HG02973 (cell line): ENCODE measurements at regions not wholly inside any gene's neighbourhood (a gene's known extent, or its start where the extent isn't known, plus 50 kb on each side); places are given as distances from the start of the nearest gene placed in this dataset.
"Not testable (repeated sequence)": the region's sequence is repeated elsewhere in the genome, so short reads cannot be mapped to it uniquely, and the experiment has no call there.

ENCODE experiments used
- ATAC-seq: cut with Tn5 transposase; IDR thresholded peaks from one replicate; pipeline ENCODE4 v1.9.1; 2021; ENCODE audit warnings: moderate library complexity; ENCODE audit not compliant: unreplicated experiment

- not testable (repeated sequence) for ATAC-seq
Measured at GRCh38 chr1:91207691-91208090, 185.9 kb upstream of the ZNF644 start.

DNA sequence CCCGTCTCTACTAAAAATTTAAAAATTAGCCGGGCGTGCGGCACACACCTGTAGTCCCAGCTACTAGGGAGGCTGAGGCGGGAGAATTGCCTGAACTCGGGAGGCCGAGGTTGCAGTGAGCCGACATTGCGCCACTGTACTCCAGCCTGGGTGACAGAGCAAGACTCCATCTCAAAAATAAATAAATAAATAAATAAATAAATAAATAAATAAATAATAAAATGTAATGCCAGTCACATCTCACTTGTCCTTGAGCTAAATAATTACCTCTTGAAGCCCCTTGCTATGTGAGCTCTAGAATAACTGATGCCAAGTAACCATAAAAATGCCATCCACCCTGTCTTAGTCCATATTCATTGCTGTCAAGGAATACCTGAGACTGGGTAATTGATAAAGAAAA, 182.3 kb upstream of the ZNF644 start:
- not testable (repeated sequence) for ATAC-seq

GRCh38 chr1:91201694-91202093, 179.9 kb upstream of the ZNF644 start:
- no peak for ATAC-seq

DNA sequence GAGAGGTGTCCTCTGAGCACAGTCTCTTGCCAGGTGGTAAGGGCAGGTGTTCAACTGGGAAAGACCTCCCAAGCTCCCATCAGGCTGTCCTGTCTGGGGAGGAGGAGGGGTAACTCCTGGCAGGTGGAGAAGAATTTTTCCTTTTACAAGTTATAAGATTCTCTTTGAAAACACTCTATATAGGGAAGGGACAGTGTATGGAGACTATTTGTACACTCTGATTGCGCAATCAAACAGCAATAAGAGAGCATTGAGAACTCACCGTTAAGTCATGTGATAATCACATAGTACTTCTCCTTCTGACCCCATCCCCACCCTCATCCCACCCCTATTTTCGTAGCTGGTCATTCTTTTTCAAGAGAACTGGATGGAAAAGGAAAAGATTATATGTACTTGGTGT, 179.3 kb upstream of the ZNF644 start:
- no peak for ATAC-seq

GRCh38 chr1:91200675-91201074, 178.8 kb upstream of the ZNF644 start:
- no peak for ATAC-seq

- no peak for ATAC-seq
Measured at GRCh38 chr1:91199988-91200387, 178.2 kb upstream of the ZNF644 start.

- no peak for ATAC-seq
Measured at GRCh38 chr1:91190996-91191395, 169.2 kb upstream of the ZNF644 start.

GRCh38 chr1:91189096-91189495, 167.3 kb upstream of the ZNF644 start:
- ATAC-seq, result no peak

DNA sequence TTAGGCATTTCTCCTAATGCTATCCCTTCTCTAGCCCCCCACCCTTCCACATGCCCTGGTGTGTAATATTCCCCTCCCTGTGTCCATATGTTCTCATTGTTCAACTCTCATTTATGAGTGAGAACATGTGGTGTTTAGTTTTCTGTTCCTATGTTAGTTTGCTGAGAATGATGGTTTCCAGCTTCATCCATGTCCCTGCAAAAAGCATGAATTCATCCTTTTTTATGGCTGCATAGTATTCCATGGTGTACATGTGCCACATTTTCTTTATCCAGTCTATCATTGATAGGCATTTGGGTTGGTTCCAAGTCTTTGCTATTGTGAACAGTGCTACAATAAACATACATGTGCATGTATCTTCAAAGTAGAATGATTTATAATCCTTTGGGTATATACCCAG, 161.0 kb upstream of the ZNF644 start:
- ATAC-seq, result not testable (repeated sequence)

- no peak for ATAC-seq
Measured at GRCh38 chr1:91176250-91176649, 154.4 kb upstream of the ZNF644 start.

- ATAC-seq, result no peak
Measured at GRCh38 chr1:91174734-91175133, 152.9 kb upstream of the ZNF644 start.

DNA sequence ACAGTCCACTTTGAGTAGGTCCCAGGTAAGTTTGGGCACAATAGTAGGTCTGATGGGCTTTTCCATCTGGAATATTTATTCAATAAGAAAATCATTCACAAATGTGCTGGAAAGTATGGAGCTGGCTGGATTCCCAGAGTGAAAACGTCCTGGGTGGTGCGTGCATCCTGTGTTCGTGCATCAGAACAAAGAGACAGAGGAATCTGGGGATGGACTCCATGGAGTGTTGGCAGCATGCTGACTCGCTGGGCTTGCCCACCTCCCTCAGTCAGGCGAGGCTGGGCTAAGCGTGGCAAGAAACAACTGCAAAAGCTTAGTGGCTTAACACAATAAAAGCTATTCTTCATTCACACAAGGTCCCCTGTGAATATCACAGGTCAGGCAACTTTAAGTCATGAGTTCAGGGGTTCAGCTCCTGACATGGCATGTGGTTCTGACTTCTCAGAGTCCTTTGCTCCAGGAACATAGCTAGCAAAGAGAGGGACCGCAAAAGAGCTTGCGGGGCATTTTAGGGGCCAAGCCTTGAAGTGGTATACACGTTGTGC, 151.6 kb upstream of the ZNF644 start:
- ATAC-seq, result no peak

- ATAC-seq, result no peak
Measured at GRCh38 chr1:91172541-91172940, 150.7 kb upstream of the ZNF644 start.

- ATAC-seq, result no peak
Measured at GRCh38 chr1:91171898-91172297, 150.1 kb upstream of the ZNF644 start.

DNA sequence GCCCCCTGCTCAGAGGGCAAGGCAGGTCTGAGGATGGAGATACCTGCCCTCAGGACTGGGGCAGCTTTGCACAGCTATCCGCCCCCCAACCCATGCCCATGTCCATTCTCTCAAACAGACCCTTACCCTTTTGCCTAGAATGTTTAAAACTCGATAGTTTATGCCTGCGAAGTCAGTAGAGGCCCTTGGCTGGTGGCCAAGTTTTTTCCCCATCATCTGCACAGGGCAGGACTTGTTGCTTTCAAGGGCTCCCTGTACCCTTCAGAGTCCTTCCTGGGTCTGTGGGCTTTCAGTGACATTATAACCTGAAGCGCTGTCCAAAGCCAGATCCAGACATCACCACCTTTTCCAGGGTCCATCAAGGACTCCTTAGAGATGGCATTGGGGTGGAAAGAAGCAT, 148.7 kb upstream of the ZNF644 start:
- ATAC-seq, result no peak

GRCh38 chr1:91166106-91166712, 144.4 kb upstream of the ZNF644 start:
- no peak for ATAC-seq

- ATAC-seq, result peak; percentile 82
Measured at GRCh38 chr1:91165033-91165654, 143.3 kb upstream of the ZNF644 start.

GRCh38 chr1:91162613-91163012, 140.8 kb upstream of the ZNF644 start:
- ATAC-seq, result no peak

DNA sequence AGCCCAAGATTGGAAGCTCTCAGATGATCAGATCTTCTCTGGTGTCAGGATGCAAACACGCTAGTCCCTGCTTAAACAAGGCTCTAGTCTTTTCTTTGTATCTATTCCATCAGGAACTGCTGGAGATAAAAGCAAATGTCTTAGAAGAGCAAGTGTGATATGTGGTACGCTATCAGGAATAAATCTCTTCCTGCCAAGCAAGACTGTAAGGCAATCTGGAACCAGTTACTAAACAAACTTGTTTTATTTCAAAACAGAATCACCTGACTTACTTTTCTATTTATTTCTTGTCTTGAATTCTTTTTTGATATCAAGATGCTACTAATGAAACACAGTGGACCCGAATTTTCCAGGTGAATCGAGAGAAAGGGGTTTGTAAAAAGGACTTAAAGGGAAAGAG, 139.9 kb upstream of the ZNF644 start:
- ATAC-seq, result no peak

DNA sequence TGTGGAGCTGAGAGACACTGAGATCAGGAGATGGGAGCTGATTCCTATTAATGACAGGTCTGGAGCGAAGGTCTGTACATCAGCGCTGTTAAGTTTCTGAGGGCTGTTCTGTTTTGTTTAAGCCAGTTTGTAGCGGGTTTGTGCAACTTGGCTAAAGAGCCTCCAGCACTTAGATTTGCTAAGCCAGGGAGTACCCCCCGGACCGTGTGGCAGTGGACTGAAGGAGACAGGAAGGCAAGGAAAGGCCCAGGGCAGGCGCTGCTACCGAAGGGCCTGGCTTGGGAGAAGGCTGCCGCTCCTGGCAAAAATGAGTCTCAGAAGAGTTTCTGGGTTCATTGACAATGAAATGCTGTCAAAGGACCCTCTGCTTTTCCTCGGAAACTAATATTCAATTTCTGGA, 139.3 kb upstream of the ZNF644 start:
- ATAC-seq, result no peak

- no peak for ATAC-seq
Measured at GRCh38 chr1:91160363-91161075, 138.7 kb upstream of the ZNF644 start.

GRCh38 chr1:91153341-91153740, 131.5 kb upstream of the ZNF644 start:
- no peak for ATAC-seq
